T1000 (cell line): ENCODE measurements at regions not wholly inside any gene's neighbourhood (a gene's known extent, or its start where the extent isn't known, plus 50 kb on each side); places are given as distances from the start of the nearest gene placed in this dataset.

Experiments used
- DNase-seq: peaks from one replicate; lab custom pipeline; 2025; ENCODE audit warnings: mixed read lengths; lab: John Stamatoyannopoulos, UW

- no peak for DNase-seq
These were observed 96.4 kb upstream of the EDIL3 start for GRCh38 chr5:84480873-84481637.

- DNase-seq = no peak
These were observed 93.9 kb upstream of the EDIL3 start for GRCh38 chr5:84478603-84479002.

- DNase-seq = no peak
These were observed 92.8 kb upstream of the EDIL3 start for GRCh38 chr5:84477485-84477884.

DNA sequence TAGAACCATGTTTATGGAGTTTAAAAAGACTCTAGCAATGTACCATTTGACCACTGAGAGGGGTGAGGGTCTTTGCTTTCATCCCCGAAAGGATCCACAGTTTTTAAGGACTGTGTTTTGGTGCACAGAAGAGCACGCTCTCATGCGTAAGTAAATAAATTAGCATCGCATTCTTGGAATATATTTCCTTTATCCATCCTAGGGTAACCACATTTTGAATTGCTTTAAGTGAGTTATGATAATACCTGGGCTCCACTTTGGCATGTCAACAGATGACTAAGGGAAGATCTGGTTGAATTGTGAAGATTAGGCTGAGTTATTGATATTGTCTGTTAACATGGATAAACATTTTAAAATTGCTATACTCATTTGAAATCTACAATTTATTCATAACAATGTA lies 89.4 kb upstream of the EDIL3 start:
- no peak for DNase-seq

- DNase-seq = no peak
These were observed 68.7 kb upstream of the EDIL3 start for GRCh38 chr5:84453405-84453804.

DNA sequence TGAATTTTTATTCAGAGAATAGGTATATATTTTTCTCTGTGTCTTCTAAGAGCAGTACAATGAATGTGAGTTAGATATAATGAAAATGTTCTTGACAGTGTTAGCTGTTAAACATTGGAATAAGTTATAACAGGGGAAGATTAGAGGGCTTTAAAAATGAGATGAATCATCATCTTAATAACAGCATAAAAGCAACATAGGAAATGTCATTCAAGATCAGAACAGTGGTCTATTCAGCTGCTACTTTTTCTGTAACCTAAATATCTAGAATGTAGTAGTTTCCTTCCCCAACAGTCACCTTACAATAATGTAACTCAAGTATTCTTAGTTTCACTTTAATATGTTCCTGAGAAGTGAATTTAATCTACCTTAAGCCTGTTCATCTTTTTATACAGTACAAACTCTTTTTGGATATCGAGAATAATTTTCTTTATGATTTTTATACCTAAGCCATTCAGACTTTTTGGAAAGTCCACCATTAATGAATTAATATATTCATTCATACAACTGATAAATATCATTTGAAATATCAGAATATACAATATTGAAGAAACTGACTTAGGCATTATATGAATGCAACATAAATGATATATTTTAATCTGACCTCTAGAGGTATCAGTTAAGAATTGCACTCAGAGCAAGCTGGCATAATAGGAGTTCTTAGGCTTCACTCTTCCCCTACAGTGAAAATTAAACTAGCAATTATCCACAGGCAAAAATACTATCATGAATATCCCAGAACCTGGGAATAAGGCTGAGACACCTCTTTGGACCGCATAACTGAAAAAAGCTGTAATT lies 66.1 kb upstream of the EDIL3 start:
- DNase-seq = no peak

GRCh38 chr5:84445049-84445685 lies 60.5 kb upstream of the EDIL3 start:
- no peak for DNase-seq

- no peak for DNase-seq
These were observed 53.8 kb upstream of the EDIL3 start for GRCh38 chr5:84438456-84438855.

- peak; percentile 1 for DNase-seq
These were observed 53.1 kb upstream of the EDIL3 start for GRCh38 chr5:84437673-84438315.

DNA sequence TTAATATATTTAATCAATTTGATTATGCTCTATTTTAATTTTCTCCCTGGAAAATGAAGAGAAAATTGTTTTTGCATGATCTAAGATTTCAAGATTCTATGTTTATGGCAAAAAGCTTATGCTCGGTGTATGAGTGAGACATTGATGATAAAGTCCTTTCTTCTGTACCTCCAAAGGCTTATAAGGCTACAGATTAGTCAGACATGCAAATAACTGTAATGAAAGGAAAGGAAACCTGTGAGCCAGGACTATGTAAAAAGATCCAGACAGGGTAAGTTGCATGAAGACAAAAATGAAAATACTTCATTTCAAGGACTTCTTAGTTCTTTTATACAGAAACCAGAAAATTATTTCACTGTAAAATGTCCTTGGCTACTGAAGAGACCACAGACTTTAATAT lies 52.2 kb upstream of the EDIL3 start:
- no peak for DNase-seq

GRCh38 chr5:84435861-84436346 lies 51.2 kb upstream of the EDIL3 start:
- DNase-seq = peak; percentile 37
